RPMI8226 (cell line): ENCODE measurements at regions not wholly inside any gene's neighbourhood (a gene's known extent, or its start where the extent isn't known, plus 50 kb on each side); places are given as distances from the start of the nearest gene placed in this dataset.

Experiments used
- DNase-seq: peaks from one replicate; pipeline ENCODE4 v3.0.0-alpha.2; 2015

DNA sequence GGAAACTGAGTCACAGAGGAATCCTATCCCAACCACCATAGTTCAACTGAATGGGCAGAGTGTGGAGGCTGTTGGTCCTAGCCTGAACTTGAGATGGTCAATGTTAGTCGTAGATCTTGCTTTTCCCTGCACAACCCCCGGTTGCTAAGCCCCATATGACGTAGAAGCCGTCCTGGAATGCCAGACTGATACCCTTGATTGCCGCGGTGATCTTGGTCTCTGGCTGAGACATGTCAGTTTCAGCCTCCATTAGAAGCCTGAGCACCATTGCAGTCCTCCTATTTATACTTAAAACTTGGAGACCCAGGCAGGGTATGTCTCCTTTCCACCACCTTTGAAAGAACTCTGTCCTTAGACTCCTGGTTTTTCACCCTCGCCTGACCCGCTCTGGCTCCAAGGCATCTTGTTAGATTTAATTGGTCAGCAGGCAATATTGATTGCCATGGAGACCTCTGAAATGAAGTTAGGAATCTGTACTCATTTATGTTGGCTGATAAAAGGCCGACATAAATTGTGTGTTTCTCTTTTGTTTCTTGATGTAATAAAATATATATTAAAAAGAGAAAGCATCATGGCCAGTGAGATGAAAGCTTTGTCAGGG is 53.4 kb downstream of the RPLP1 start:
- no peak for DNase-seq

GRCh38 chr15:69508659-69509058 is 56.0 kb downstream of the RPLP1 start:
- no peak for DNase-seq

GRCh38 chr15:69509131-69509530 is 56.5 kb downstream of the RPLP1 start:
- DNase-seq, result no peak

DNA sequence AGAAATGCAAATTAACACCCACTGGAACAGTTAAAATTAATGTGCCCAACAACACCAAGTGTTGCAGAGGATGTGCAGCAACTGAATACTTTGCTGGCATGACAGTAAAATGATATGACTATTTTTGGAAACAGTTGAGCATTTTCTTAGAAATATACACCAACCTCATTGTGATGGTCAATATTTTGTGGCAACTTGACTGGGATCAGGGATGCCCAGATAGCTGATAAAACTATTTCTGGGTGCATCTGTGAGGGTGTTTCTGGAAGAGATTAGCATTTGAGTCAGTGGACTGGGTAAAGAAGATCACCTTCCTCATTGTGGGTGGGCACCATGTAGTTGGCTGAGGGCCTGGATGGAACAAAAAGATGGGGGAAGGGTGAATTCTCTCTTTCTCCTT is 57.9 kb downstream of the RPLP1 start:
- DNase-seq, result no peak

GRCh38 chr15:69511015-69511414 is 58.4 kb downstream of the RPLP1 start:
- no peak for DNase-seq

DNA sequence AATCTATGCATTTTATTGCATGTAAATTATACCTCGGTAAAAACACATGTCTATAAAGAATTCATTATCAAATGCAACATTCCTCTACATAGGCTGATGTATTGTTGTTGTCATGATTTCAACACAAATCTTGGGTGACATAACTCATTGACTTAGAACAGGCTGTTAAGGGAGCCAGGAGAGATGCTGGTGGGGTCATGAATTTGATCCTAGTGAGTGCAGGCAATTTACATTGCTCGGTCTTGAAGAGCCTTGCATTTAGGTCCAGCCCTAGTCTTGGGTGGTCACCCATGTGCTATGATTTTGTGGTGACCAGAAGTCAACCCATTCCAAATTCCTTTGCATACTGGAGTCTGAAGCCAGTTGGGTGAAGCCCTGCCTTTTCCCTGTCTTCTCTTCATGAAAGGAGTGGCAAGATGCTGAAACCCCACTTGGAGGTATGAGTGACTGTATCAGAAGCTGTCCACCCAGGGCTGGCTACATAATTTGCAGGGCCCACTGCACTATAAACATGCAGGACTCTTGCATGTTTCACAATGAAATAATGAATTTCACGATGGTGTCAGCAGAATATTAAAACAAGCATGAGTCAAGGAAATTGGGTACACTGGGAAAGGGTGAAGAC is 59.2 kb downstream of the RPLP1 start:
- no peak for DNase-seq

DNA sequence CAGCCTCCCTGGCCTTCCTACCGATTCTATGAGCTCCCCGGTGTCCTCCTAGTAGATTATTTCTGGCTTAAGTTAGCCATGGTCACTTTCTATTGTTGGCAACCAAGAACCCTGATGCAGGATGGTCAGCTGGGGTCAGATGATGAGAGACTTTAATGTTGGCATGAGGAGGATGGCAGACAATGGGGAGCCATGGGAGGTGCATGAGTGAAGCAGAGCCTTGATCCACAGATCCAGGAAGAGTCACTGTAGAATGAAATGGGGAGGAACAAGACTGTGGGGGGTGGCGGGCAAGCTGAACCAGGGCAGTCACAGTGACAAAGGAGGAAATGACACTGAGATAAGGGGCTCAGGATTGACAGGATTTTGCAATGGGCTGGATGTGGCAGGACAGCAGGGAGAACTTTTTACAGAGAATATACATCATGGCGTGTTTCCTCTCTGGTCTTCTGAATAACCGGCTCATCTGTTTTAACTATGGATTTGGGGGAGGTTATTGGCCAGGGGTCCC is 60.9 kb downstream of the RPLP1 start:
- no peak for DNase-seq

DNA sequence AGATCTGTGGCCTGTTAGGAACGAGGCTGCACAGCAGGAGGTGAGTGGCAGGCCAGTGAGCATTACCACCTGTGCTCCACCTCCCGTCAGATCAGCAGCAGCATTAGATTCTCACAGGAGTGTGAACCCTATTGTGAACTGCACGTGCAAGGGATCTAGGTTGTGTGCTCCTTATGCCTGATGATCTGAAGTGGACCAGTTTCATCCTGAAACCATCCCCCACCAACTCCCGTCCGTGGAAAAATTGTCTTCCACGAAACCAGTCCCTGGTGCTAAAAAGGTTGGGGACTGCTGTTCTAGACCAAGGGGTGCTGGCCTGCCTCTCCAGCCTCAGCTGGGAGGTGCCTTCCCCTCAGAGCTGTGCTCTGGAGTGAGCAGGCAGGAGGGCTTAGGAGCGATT is 61.4 kb downstream of the RPLP1 start:
- no peak for DNase-seq

- no peak for DNase-seq
Measured at GRCh38 chr15:69515508-69515907, 62.9 kb downstream of the RPLP1 start.

GRCh38 chr15:69515926-69516325 is 63.3 kb downstream of the RPLP1 start:
- DNase-seq, result no peak

DNA sequence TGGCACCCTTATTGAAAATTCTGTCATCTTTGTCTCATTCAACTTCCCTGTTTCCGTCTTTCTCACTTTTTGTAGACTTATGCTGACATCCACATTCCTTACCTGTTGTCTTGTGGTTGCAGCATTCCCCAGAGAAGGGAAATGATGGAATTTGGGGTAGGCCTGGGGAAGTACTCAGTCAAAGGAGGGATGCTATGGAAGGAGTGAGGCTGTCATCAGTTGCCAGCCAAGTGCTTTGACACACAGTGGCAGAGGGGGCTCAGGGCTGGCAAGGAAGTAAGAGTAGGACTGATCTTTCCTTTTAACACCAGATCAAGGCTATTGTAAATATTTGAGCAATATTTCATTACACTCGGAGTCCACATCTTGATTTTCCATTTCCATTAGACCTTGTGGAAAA is 64.4 kb downstream of the RPLP1 start:
- DNase-seq, result no peak

- DNase-seq, result no peak
Measured at GRCh38 chr15:69518806-69519205, 66.2 kb downstream of the RPLP1 start.

GRCh38 chr15:69520067-69520466 is 67.4 kb downstream of the RPLP1 start:
- no peak for DNase-seq

GRCh38 chr15:69522361-69522760 is 69.7 kb downstream of the RPLP1 start:
- DNase-seq, result no peak

GRCh38 chr15:69523010-69524001 is 70.7 kb downstream of the RPLP1 start:
- DNase-seq, result peak; percentile 81

DNA sequence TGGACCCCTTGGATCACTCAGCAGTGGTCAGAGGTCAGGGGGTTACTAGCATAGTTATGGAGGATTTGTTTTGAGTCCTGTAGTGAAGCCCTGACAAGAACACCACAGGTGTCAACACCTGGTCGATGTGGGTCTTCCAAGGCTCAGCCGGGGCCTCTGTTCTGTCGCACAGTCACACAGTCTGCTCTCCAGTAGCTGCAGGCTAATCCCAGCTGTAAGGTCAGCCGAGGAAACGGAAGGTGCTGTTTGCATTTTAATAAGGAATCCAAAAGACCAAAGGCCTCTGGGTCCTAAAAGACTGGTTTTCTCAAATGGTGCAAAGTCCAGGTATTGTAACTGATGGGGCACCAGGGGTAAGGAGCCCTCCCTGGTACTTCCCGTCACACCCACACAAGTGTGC is 71.7 kb downstream of the RPLP1 start:
- DNase-seq, result no peak

- DNase-seq, result no peak
Measured at GRCh38 chr15:69524814-69525213, 72.2 kb downstream of the RPLP1 start.

DNA sequence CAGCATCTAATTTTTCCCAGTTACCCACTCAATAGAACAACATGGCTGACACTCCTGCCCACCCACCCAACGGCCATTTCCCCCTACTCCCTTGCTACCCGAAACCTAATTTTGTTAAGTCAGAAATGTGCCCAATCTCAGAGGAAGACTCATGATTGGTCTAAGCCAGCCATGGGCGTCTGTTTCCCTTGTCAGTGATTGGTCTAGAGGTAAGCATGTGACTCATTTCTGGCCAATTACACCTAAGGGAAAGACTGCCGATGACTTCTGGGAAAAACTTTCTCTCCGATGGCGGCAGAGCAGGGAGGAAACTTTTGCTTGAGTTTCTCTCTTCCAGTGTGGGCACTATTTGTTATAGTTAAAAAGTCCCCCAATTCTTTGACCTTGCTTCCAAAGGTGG is 72.9 kb downstream of the RPLP1 start:
- DNase-seq, result no peak

- DNase-seq, result no peak
Measured at GRCh38 chr15:69526081-69527061, 73.8 kb downstream of the RPLP1 start.

GRCh38 chr15:69529141-69529540 is 76.5 kb downstream of the RPLP1 start:
- no peak for DNase-seq

- DNase-seq, result no peak
Measured at GRCh38 chr15:69529961-69530633, 77.5 kb downstream of the RPLP1 start.
